ENCODE measurements at regions not wholly inside any gene's neighbourhood (a gene's known extent, or its start where the extent isn't known, plus 50 kb on each side); places are given as distances from the start of the nearest gene placed in this dataset.

- Histone ChIP-seq H3K4me1 (ENCODE audit: insufficient read depth, low read length) (peaks cover under 1% of the 10 kb centered on the region), H3K4me3 (ENCODE audit: low read length) (no peak overlapping the region), H3K27me3 (ENCODE audit: control insufficient read depth in 1 of 2, insufficient read depth in 2 of 2, low read length in 2 of 2) (no peaks in the 10 kb centered on the region), H3K27ac (ENCODE audit: low read depth in 1 of 2, low read length in 2 of 2) (no peak overlapping the region), H3K36me3 (ENCODE audit: insufficient read depth, low read length) (no peaks in the 10 kb centered on the region), H3K9me3 (ENCODE audit: control insufficient read depth in 1 of 2, insufficient read depth in 1 of 2, low read length in 2 of 2) (no peaks in the 10 kb centered on the region)
- H3K27ac Mint-ChIP-seq: no peak overlapping the region
- ChIA-PET POLR2A (no interaction called here), CTCF (no interaction called here)
- intact Hi-C loops (cut with DNase I, micrococcal nuclease): no loop called here
- no peak overlapping the region for H3K4me3 Mint-ChIP-seq
- peaks cover 6% of the 10 kb centered on the region for H3K4me1 Mint-ChIP-seq (ENCODE audit: low read depth)
- ATAC-seq (ENCODE audit: poor library complexity) (no peak), DNase-seq (no peak)
- H3K36me3 Mint-ChIP-seq (ENCODE audit: low read depth): no peaks in the 10 kb centered on the region
- no peaks in the 10 kb centered on the region for H3K9me3 Mint-ChIP-seq
- no peaks in the 10 kb centered on the region for H3K27me3 Mint-ChIP-seq
- TF ChIP-seq CTCF (IDR thresholded peaks at IDR 0.05): no peak
Observed at GRCh38 chr15:87687523-87687870, 569.0 kb downstream of the NTRK3 start.

- H3K36me3 ChIP-seq (ENCODE audit: insufficient read depth, low read length): no peaks in the 10 kb centered on the region
- no peaks in the 10 kb centered on the region for H3K9me3 ChIP-seq (ENCODE audit: control insufficient read depth in 1 of 2, insufficient read depth in 1 of 2, low read length in 2 of 2)
- ChIA-PET CTCF (no interaction called here), POLR2A (no interaction called here)
- H3K4me3 ChIP-seq (ENCODE audit: low read length): no peak overlapping the region
- TF ChIP-seq CTCF (IDR thresholded peaks at IDR 0.05): no peak
- H3K27me3 ChIP-seq (ENCODE audit: control insufficient read depth in 1 of 2, insufficient read depth in 2 of 2, low read length in 2 of 2): no peaks in the 10 kb centered on the region
- no peak overlapping the region for H3K27ac Mint-ChIP-seq
- H3K9me3 Mint-ChIP-seq: no peaks in the 10 kb centered on the region
- H3K36me3 Mint-ChIP-seq (ENCODE audit: low read depth): no peaks in the 10 kb centered on the region
- H3K4me3 Mint-ChIP-seq: no peak overlapping the region
- DNase-seq (no peak), ATAC-seq (ENCODE audit: poor library complexity) (no peak)
- peaks cover 6% of the 10 kb centered on the region for H3K4me1 Mint-ChIP-seq (ENCODE audit: low read depth)
- no peak overlapping the region for H3K27ac ChIP-seq (ENCODE audit: low read depth in 1 of 2, low read length in 2 of 2)
- no peaks in the 10 kb centered on the region for H3K27me3 Mint-ChIP-seq
- peaks cover 4% of the 10 kb centered on the region for H3K4me1 ChIP-seq (ENCODE audit: insufficient read depth, low read length)
- intact Hi-C loops (cut with DNase I, micrococcal nuclease): no loop called here
Observed at GRCh38 chr15:87686841-87687522, 569.6 kb downstream of the NTRK3 start.

GRCh38 chr15:87686339-87686738 lies 570.2 kb downstream of the NTRK3 start:
- Histone ChIP-seq H3K27me3 (ENCODE audit: control insufficient read depth in 1 of 2, insufficient read depth in 2 of 2, low read length in 2 of 2) (no peaks in the 10 kb centered on the region), H3K4me3 (ENCODE audit: low read length) (no peak overlapping the region), H3K4me1 (ENCODE audit: insufficient read depth, low read length) (peaks cover 5% of the 10 kb centered on the region), H3K36me3 (ENCODE audit: insufficient read depth, low read length) (no peaks in the 10 kb centered on the region), H3K27ac (ENCODE audit: low read depth in 1 of 2, low read length in 2 of 2) (no peak overlapping the region), H3K9me3 (ENCODE audit: control insufficient read depth in 1 of 2, insufficient read depth in 1 of 2, low read length in 2 of 2) (no peaks in the 10 kb centered on the region)
- no peaks in the 10 kb centered on the region for H3K9me3 Mint-ChIP-seq
- H3K36me3 Mint-ChIP-seq (ENCODE audit: low read depth): no peaks in the 10 kb centered on the region
- H3K4me3 Mint-ChIP-seq: no peak overlapping the region
- peaks cover 10% of the 10 kb centered on the region for H3K4me1 Mint-ChIP-seq (ENCODE audit: low read depth)
- intact Hi-C loops (cut with DNase I, micrococcal nuclease): no loop called here
- DNase-seq (no peak), ATAC-seq (ENCODE audit: poor library complexity) (no peak)
- no peaks in the 10 kb centered on the region for H3K27me3 Mint-ChIP-seq
- CTCF ChIA-PET: no interaction called here
- TF ChIP-seq CTCF (IDR thresholded peaks at IDR 0.05): no peak
- POLR2A ChIA-PET: no interaction called here
- no peak overlapping the region for H3K27ac Mint-ChIP-seq

All from CD4-positive, alpha-beta T cell (primary cell).